GM19463 (cell line): ENCODE measurements at regions not wholly inside any gene's neighbourhood (a gene's known extent, or its start where the extent isn't known, plus 50 kb on each side); places are given as distances from the start of the nearest gene placed in this dataset.
A peak's percentile ranks its signal among the peaks of the same experiment; 100 is the strongest.

Experiments used
- ATAC-seq: cut with Tn5 transposase; IDR thresholded peaks from one replicate; pipeline ENCODE4 v1.9.1; 2021; ENCODE audit warnings: mild to moderate bottlenecking, moderate library complexity; ENCODE audit not compliant: unreplicated experiment

DNA sequence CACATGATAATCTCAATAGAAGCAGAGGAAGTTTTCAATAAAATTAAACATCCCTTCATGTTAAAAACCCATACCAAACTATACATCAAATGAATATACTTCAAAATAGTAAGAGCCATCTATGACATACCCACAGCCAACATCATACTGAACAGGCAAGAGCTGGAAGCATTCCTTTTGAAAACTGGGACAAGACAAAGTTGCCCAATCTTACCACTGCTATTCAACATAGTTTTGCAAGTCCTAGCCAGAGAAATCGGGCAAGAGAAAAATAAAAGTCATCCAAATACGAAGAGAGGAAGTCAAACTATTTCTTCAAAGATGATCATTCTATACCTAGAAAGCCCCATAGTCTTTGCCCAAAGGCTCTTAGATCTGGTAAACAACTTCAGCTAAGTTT, 454.7 kb upstream of the PRICKLE1 start:
- ATAC-seq = no peak

DNA sequence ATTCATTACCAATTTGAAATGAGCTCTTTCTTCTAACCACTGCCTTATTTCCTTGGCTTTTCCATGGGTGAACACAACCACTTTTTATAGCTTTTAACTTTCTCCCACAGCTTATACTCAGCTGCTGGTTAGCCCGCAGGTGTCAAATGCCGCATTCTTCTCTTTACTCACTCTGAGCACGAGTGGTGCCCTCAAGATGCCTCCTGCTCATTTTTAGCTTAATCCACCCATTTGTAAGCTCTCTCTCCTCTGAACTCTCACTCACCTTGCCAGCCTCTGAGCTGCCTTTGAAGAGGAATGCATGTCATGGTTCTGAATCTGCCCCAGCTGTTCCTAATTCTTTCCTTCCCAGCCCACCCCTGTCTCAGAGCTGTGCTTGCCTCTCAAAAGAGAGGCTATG, 449.4 kb upstream of the PRICKLE1 start:
- no peak for ATAC-seq

DNA sequence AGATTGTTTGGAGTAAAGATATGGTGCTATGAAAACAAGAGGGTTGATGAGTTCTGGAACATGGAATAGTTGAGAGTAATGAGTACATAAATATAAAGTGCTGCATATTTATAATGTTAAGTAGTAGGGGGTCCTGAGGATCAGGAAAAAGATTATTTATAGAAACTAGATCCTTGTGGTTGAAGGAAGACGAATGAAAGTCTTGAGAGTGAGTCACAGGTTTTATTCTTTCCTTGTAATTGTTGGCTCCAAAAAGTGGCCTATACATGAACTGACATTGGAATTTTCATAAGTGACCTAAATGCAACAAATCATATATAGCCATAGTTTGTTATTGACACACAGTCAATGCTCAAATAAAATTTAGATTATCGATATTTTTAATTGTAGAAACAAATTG, 440.4 kb upstream of the PRICKLE1 start:
- ATAC-seq = no peak

DNA sequence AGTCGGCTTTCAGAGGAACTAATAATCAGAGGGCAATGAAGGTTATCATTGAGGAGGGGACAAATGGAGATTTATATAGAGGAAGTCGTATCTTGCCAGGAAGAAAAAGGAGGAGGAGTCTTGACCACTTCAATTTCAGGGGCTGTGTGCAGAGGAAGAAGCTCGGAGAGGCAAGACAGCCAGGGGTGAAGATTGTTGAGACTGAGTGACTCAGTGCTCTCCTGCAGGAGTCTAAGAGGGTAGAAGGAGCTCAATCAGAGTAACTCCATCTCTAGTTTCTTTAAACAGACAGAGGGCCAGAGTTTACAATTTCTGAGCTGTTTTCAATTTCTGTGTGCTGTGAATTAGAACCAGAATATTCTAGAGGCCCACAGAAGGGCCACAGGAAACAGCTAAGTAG, 439.3 kb upstream of the PRICKLE1 start:
- no peak for ATAC-seq

DNA sequence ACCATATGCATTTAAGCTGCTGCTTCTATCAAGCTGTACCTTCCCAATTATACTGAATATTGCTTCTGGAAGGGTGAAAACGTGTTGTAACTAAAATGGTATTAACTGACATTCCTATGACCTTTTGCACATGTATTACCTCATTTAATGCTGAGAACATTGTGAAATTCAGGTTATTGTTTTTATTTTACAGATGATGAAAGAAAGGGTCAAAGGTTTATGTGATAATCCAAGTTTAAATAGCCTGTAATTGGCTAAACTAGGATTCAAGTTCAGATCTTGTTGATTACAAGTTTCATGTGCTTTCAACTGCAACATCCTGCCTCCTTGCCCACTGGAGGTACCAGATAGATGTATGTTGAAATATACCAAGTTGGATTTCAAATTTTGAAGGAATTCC, 433.3 kb upstream of the PRICKLE1 start:
- no peak for ATAC-seq

DNA sequence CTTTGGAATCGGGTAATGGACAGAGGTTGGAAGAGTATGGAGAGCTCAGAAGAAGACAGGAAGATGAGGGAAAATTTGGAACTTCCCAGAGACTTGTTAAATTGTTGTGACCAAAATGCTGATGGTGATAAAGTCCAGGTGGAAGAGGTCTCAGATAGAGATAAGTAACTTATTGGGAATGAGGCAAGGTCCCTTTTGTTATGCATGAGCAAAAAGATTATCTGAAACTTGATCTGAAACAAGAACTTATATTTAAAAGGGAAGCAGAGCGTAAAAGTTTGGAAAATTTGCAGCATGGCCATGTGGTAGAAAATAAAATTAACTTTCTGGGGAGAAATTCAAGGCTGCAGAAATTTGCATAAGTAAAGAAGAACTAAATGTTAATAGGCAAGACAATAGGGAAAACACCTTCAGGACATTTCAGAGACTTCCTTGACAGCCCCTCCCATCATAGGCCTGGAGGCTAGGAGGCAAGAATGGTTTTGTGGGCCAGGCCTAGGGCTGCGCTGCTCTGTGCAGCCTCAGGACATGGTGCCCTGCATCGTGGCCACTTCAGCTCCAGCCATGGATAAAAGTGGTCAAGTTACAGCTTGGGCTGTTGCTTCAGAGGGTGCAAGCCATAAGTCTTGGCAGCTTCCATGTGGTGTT, 425.7 kb upstream of the PRICKLE1 start:
- no peak for ATAC-seq

DNA sequence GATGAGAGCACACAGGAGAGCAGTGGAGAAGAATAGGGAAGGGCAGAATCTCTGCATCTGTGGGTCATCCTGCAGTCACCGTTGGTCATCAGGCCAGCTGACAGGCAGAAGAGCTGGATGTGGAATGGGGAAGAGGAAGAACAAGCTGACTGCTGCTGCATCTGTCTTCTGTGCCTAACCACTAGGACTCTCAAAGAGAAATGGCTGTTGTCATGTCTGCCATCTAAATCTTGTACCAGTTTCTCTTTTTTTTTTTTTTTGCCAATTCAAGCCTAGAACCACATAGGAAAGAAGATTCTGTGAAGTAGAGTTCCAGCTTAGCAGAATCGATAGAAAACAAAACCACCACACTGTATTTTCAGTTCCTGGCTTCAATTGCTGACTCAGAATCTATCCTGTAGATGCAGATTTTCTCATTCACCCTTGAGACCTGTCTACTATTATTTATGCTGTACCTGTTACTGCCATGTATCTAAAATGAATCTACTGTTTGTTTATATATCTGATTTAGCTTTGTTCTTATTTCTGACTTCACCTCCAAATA, 421.9 kb upstream of the PRICKLE1 start:
- peak; percentile 86 for ATAC-seq

DNA sequence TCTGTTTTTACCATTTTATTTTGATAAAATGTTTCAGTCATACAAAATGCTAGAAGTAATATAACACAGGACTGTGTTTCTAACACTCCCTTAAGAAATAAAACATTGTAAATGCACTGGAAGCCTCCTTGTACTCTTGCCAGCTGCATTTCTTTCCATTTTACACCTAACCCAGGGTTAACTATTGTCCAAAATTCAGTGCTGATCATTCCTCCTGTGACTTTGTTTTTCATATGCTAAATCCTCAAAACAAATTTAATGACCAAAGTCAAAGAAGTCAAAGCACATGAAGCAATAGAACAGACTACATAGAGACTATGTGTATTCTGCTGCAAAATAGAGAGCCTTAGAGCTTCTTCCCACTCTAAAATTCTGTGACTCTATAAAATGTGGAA, 420.3 kb upstream of the PRICKLE1 start:
- no peak for ATAC-seq

DNA sequence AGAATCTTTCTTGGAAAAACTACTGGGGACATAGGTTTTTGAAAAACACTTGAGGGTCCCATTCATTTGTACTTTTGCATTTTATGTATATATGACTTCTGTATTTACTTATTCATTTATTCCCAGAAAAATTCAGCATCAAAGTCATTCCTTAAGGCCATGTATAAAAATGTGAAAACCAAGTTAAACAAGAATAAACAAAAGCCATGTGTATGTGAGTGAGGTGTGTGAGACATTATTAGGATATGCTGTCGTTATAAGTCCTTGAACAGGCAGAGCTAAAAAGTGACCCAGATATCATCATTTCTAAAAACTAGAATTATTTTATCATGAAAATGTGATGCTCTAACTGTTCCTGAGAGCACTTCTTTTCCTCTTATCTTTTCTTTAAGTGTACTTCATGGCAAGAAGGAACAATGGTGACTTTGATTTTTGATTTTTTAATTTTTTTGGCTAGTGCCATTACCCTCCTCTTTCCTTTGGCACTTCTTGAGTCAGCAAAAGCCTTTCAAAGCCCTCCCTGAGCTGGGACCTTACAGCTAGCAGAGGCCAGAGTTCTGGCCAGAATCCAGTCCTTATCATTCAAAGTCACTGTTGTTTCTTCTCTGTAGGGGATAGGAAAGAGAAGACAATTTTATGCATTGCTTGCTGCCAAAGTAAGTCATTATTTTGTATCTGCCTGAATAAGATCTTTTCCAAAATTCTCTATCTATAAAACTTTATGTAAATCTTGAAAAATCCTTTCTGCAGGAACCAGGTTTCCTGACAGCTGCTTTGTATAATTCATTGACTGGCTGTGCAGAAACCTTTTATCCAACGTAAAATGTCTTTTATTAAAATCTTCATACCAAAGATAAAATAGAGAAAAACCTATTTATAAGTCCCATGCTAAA, 419.7 kb upstream of the PRICKLE1 start:
- no peak for ATAC-seq

DNA sequence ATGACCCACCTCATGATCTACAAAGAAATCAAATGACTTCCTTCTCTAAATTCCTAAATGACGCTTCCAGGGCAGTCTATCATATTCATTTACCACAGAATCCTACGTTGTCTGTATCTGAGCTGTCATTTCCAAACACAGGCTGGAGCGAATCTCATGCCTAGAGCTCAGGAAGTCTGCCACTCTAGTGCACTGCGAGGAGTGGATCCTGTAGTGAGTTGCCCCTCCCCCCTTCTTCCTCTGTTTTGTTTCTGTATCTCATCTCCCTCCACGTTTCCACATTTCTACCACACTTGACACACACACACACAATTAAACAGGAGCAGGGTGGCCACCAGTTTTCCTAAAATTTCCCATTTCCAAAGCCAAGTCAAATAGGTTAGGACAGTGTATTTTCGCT, 415.4 kb upstream of the PRICKLE1 start:
- ATAC-seq = no peak

DNA sequence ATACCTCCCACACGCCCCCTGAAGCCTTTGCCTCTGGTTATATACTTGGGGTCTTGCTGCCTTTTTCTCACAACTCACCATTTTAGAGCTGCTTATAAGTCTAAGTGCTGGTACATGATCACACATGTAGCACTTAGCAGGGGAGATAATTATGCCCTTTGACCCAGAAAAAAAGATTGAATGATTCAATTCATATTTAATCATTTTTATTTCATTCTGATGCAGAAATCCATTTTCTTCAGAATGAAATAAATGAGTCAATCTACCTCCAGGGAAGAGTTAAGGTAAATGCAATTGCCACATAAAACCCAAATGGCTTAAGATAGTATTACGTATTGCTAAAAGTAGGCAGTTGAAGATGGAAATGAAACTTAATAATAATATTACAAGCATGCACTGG, 414.6 kb upstream of the PRICKLE1 start:
- ATAC-seq = no peak

DNA sequence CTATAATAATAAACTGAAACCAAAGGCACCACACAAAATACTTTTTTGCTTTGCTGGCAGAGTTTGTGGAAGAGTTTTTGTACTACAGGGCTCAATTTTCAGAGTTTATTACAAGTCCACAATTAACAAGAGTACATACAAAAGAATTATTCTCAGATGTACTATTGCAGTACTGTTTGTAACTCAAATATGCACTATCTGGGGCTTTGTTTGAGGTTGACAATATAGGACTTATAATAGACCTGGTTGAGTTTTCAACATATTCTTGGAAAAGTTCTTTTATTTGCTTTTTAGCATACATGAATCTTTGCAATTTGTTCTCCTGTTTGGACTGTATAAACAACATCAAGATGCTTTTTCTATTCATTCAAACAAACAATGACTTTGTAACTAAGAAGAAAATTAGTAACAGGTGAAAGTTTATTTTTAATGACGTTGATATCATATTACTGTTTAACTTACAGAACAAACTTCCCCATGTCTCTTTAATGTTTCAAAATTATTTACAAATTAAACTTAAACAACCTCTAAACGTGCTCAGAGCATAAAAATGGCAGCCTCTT, 407.4 kb upstream of the PRICKLE1 start:
- ATAC-seq = no peak

DNA sequence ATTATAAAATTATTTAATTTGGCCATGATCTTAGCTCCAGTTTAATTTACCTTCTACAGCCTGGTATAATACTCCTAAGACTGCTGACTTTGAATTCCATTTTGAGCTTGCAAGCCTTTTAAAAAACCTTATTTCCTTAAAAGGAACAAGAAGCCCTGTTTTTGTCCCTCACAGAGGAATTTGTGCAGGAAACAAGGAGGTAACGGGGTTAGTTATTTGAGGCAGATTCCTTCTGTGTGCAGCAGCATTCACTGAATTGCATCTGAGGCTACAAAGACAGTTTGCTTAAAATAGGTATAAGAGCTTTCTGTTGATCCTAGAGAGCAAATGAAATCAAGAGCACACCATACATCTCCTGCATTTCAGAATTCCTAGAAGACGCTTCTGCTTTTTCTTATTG, 403.3 kb upstream of the PRICKLE1 start:
- no peak for ATAC-seq

DNA sequence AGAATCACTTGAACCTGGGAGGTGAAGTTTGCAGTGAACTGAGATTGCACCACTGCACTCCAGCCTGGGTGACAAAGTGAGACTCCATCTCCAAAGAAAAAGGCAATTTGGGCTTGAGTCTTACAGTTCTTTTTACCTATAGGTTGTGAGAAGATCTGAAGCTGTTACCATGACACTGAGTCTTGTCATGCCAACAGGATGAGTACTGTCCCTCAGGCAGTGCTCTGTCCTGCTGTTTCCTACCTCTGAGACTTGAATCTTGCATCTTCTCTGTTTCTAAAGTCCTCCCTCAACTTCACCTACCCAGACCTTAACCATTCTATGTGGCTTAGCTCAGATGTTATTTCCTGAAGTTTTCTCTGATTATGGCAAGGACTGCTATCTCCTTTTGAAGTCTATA, 400.8 kb upstream of the PRICKLE1 start:
- ATAC-seq = no peak

DNA sequence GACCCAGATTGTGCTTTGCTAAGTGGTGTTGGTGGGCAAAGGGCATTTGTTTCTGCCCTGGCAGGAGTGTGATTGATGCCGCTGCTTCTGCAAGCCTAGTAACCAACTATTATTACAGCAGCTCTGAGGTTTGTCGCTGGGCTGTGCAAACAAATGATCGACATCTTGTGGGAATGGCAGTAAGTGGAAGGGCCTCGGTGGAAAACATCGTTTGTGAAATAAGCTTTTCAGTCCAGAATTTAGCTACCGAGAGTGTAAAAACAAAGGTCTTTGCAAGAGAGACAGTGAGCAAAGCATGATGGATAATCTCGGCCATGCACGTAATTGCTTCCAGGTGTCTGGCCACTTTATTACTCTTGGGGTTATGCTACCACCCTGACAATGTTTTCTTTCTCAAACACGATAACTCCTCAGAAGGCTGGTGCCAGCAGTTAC, 397.7 kb upstream of the PRICKLE1 start:
- no peak for ATAC-seq

DNA sequence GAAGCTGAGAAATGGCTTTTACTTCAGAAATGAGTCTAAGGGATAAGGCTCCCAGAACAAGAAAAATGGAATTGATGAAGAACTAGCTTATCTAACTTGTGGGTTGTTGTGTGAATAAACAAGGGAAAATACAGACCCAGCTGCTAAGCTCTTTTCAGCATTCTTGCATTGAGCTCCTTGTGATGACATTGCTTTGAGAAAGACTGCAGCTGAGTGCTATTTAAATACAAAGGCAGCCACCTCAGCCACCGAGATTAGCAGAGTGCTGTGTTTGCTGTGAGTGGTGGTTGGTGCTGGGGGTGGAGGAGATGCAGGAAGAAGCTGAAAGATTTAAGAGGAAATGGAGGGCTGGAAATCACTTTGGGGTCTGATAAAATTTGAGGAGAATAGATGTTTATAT, 396.0 kb upstream of the PRICKLE1 start:
- no peak for ATAC-seq

DNA sequence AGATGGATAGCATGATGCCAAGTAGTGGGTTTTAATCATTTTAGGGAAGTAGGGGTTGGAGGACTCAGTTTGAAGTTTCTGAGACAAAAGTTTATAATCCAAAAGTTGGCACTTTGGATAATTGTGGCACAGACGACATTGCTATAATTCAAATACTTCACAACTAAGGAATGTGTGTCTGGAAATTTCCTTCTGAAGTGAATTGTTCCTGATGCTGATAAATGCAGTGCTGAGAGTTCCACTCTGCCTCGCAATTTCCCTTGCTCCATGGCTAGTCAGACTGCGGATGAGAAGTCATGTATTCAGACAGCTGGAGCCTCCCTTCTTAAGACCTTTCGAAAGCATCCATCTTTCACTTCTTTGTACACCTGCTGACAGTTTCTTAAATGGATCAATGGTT, 393.3 kb upstream of the PRICKLE1 start:
- no peak for ATAC-seq

DNA sequence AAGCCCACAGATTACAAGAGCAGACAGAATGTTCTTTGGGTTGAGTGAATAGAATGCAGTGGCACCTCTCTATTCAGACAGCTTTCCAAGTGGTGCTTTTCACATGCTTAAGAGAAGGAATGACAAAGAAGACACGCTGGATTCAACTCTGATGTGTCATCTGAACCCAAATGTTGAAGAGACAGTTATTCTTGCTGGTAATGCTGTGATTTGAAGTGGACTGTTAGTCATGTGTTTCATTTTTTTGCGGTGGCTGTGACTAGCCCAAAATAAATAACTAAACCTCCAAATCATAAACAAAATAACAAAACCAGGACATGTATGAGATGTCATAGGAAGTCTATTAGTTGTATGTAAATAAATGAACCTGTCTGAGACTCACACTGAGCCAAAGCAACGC, 391.8 kb upstream of the PRICKLE1 start:
- ATAC-seq = no peak

DNA sequence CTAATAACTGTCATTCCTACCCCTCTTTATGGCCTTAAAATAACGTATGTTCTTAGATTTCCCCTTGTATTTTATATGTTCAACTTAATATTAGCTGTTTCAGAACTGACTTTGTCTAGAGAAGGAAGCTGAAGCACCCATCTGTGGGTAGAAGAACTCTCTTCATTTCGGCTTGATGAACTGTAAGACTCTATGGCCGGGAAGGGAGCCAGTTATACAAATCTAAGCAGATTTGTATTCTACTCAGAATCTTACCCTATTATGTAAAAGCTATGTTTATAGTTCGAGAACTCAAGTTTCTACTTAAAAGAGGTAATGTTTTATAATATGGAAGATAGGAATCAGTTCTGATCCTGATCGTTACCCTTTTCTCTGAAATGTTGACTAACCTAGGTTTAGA, 390.9 kb upstream of the PRICKLE1 start:
- no peak for ATAC-seq

DNA sequence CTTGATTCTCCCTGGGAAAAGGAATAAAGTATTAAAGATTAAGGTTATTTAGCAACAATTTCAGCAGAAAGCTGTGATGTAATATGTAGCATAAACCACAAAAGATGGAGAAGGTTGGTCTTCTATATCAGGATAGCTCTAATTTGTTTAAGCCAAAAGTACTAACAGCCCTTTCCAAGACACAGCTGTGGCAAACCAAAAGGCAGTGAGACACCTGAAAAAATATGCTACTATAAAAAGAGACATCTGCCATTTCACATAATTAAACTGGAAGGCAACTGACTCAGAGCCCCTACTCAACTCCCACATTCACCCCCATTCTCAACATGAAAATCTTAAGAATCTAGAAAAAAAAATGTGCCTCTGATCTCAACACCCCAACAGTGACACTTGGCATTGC, 390.2 kb upstream of the PRICKLE1 start:
- ATAC-seq = no peak

DNA sequence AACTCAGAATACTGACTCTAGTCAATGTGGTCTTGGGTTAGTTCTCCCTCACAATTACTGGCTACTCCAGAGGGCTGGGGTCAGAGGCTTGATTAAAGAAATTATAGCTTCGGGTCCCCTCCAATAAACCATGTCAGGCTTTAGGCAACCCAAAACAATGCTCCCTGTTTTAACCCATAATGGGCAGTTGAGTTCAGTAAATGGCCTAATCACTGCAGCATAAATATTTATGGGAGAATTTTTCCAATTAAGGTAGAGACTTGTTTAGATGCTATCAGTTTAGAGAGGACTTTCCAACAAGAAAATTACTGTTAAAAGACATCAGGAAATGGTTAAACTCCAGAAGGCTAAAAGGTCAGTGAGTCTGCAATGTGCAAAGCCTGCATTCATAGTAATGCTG, 389.2 kb upstream of the PRICKLE1 start:
- no peak for ATAC-seq
